ENCODE measurements at regions not wholly inside any gene's neighbourhood (a gene's known extent, or its start where the extent isn't known, plus 50 kb on each side); places are given as distances from the start of the nearest gene placed in this dataset.

- no peak for DNase-seq
- Histone ChIP-seq H3K9me3 (no peaks in the 10 kb centered on the region), H3K4me1 (no peaks in the 10 kb centered on the region), H3K36me3 (ENCODE audit: low read depth, missing control alignments) (no peaks in the 10 kb centered on the region), H3K27ac (no peak overlapping the region), H3K4me3 (no peak overlapping the region), H3K27me3 (no peaks in the 10 kb centered on the region)
- intact Hi-C loops (cut with DNase I; ENCODE audit: low total_unique reads) = no loop called here
- WGBS, 2 donors = 76 to 88% methylated on average over 17 of the region's 17 CpGs
- TF ChIP-seq CTCF (IDR thresholded peaks at IDR 0.05) (no peak), POLR2A (IDR thresholded peaks at IDR 0.05) (no peak)
Measured at GRCh38 chr10:4024027-4024426, 239.0 kb upstream of the KLF6 start.

- no peaks in the 10 kb centered on the region for H3K4me1 ChIP-seq
- H3K4me3 ChIP-seq = no peak overlapping the region
- H3K27ac ChIP-seq = no peak overlapping the region
- 67 to 77% methylated on average over 7 of the region's 7 CpGs for WGBS, 2 donors
- intact Hi-C loops (cut with DNase I; ENCODE audit: low total_unique reads) = no loop called here
- no peaks in the 10 kb centered on the region for H3K27me3 ChIP-seq
- TF ChIP-seq CTCF (IDR thresholded peaks at IDR 0.05) (no peak), POLR2A (IDR thresholded peaks at IDR 0.05) (no peak)
- DNase-seq = no peak
- no peaks in the 10 kb centered on the region for H3K36me3 ChIP-seq (ENCODE audit: low read depth, missing control alignments)
- no peaks in the 10 kb centered on the region for H3K9me3 ChIP-seq
Measured at GRCh38 chr10:4022473-4022872, 237.5 kb upstream of the KLF6 start.

GRCh38 chr10:4020631-4021030 lies 235.6 kb upstream of the KLF6 start:
- no peaks in the 10 kb centered on the region for H3K27me3 ChIP-seq
- H3K4me3 ChIP-seq = no peak overlapping the region
- 88 to 97% methylated on average over 5 of the region's 5 CpGs for WGBS, 2 donors
- no peaks in the 10 kb centered on the region for H3K4me1 ChIP-seq
- no peak overlapping the region for H3K27ac ChIP-seq
- TF ChIP-seq CTCF (IDR thresholded peaks at IDR 0.05) = no peak
- no peaks in the 10 kb centered on the region for H3K36me3 ChIP-seq (ENCODE audit: low read depth, missing control alignments)
- no peak for DNase-seq
- intact Hi-C loops (cut with DNase I; ENCODE audit: low total_unique reads) = no loop called here
- H3K9me3 ChIP-seq = no peaks in the 10 kb centered on the region

- TF ChIP-seq CTCF (IDR thresholded peaks at IDR 0.05) (no peak), POLR2A (IDR thresholded peaks at IDR 0.05) (no peak)
- DNase-seq = no peak
- H3K27me3 ChIP-seq = no peaks in the 10 kb centered on the region
- H3K9me3 ChIP-seq = no peaks in the 10 kb centered on the region
- intact Hi-C loops (cut with DNase I; ENCODE audit: low total_unique reads) = no loop called here
- H3K4me1 ChIP-seq = no peaks in the 10 kb centered on the region
- 93 to 95% methylated on average over 4 of the region's 4 CpGs for WGBS, 2 donors
- no peak overlapping the region for H3K4me3 ChIP-seq
- no peak overlapping the region for H3K27ac ChIP-seq
- H3K36me3 ChIP-seq (ENCODE audit: low read depth, missing control alignments) = no peaks in the 10 kb centered on the region
Measured at GRCh38 chr10:4018054-4018511, 233.1 kb upstream of the KLF6 start.

GRCh38 chr10:4017336-4017735 lies 232.3 kb upstream of the KLF6 start:
- no peaks in the 10 kb centered on the region for H3K9me3 ChIP-seq
- WGBS, 2 donors = 81 to 88% methylated on average over 8 of the region's 8 CpGs
- intact Hi-C loops (cut with DNase I; ENCODE audit: low total_unique reads) = no loop called here
- H3K27ac ChIP-seq = no peak overlapping the region
- no peak for TF ChIP-seq POLR2A (IDR thresholded peaks at IDR 0.05)
- no peak for TF ChIP-seq CTCF (IDR thresholded peaks at IDR 0.05)
- no peak for DNase-seq
- H3K4me3 ChIP-seq = no peak overlapping the region
- no peaks in the 10 kb centered on the region for H3K27me3 ChIP-seq
- no peaks in the 10 kb centered on the region for H3K4me1 ChIP-seq
- no peaks in the 10 kb centered on the region for H3K36me3 ChIP-seq (ENCODE audit: low read depth, missing control alignments)

All from testis (tissue), 2 donors.